CD4-positive, alpha-beta T cell (primary cell): ENCODE measurements at regions not wholly inside any gene's neighbourhood (a gene's known extent, or its start where the extent isn't known, plus 50 kb on each side); places are given as distances from the start of the nearest gene placed in this dataset.
A peak's percentile ranks its signal among the peaks of the same experiment; 100 is the strongest.
"Not testable (repeated sequence)": the region's sequence is repeated elsewhere in the genome, so short reads cannot be mapped to it uniquely, and the experiment has no call there.

Experiments used
- ATAC-seq: fragments of 200-7000 bp; cut with Tn5 transposase; one replicate; pipeline ENCODE4 v1.10.0; 2022; ENCODE audit warnings: mild to moderate bottlenecking; ENCODE audit not compliant: poor library complexity
- CTCF ChIA-PET: fragments of 350-600 bp; sonication (Branson Sonifier 250); formaldehyde crosslinking; loops from one replicate; lab custom pipeline; 2021; ENCODE audit warnings: antibody characterized with exemption, inconsistent platforms; lab: Charles Lee
- POLR2A ChIA-PET: fragments of 350-600 bp; sonication (Branson Sonifier 250); formaldehyde crosslinking; loops from one replicate; lab custom pipeline; 2021; ENCODE audit warnings: antibody characterized with exemption, inconsistent platforms; lab: Charles Lee
- DNase-seq, 14 experiments: peaks; one replicate each; pipeline ENCODE4 v3.0.0-alpha.2; 2013 to 2020; ENCODE audit warnings: mixed read lengths in 2 of 14
- H3K27ac ChIP-seq, 2 donors: one replicate each; pipeline versions ENCODE4 v1.5.1 to v1.7.0; 2013; ENCODE audit warnings: low read length in 2 of 2, low read depth in 1 of 2, mild to moderate bottlenecking in 1 of 2
- H3K27me3 ChIP-seq, 2 experiments: 1 replicate in 1 of 2; 2 replicates in 1 of 2; pipeline versions ENCODE4 v1.6.1 to v1.7.0; 2013; ENCODE audit warnings: low read length in 2 of 2, control low read depth in 1 of 2, mild to moderate bottlenecking in 1 of 2, moderate library complexity in 1 of 2; ENCODE audit not compliant: insufficient read depth in 2 of 2, control insufficient read depth in 1 of 2
- H3K36me3 ChIP-seq: one replicate; pipeline ENCODE4 v1.6.1; 2013; ENCODE audit warnings: low read length, control low read depth; ENCODE audit not compliant: insufficient read depth
- H3K4me1 ChIP-seq: one replicate; pipeline ENCODE4 v1.6.1; 2013; ENCODE audit warnings: low read length, control low read depth; ENCODE audit not compliant: insufficient read depth
- H3K4me3 ChIP-seq: one replicate; pipeline ENCODE4 v1.5.1; 2013; ENCODE audit warnings: mild to moderate bottlenecking, low read length, moderate library complexity
- H3K9me3 ChIP-seq, 2 experiments: 1 replicate in 1 of 2; 2 replicates in 1 of 2; pipeline versions ENCODE4 v1.6.1 to v1.7.0; 2013; ENCODE audit warnings: low read length in 2 of 2, mild to moderate bottlenecking in 2 of 2, control low read depth in 1 of 2, moderate library complexity in 1 of 2; ENCODE audit not compliant: control insufficient read depth in 1 of 2, insufficient read depth in 1 of 2
- H3K27ac Mint-ChIP-seq: one replicate; pipeline ENCODE4 v1.8.0; 2020; ENCODE audit warnings: mixed read lengths
- H3K27me3 Mint-ChIP-seq: one replicate; pipeline ENCODE4 v1.8.0; 2021; ENCODE audit warnings: mixed read lengths
- H3K36me3 Mint-ChIP-seq: one replicate; pipeline ENCODE4 v1.8.0; 2021; ENCODE audit warnings: low read depth, mixed read lengths
- H3K4me1 Mint-ChIP-seq: one replicate; pipeline ENCODE4 v1.8.0; 2021; ENCODE audit warnings: low read depth, mixed read lengths
- H3K4me3 Mint-ChIP-seq: one replicate; pipeline ENCODE4 v1.8.0; 2020; ENCODE audit warnings: mild to moderate bottlenecking, mixed read lengths
- H3K9me3 Mint-ChIP-seq: one replicate; pipeline ENCODE4 v1.8.0; 2020; ENCODE audit warnings: mixed read lengths
- CTCF ChIP-seq: fragments of 200-600 bp; IDR thresholded peaks from one replicate; pipeline ENCODE4 v1.8.0; 2022; ENCODE audit warnings: antibody characterized with exemption, mild to moderate bottlenecking
- intact Hi-C, 2 experiments: fragments of 100-400 bp; cut with DNase I in 1 of 2; cut with micrococcal nuclease in 1 of 2; formaldehyde crosslinking; loops; one replicate each; pipeline versions ENCODE4 v1.15.1 to v1.9.0; 2023 to 2025; cut with DNase I, micrococcal nuclease

GRCh38 chr9:135283671-135284070 lies 195.9 kb upstream of the PPP1R26 start:
- no peaks in the 10 kb centered on the region for H3K9me3 Mint-ChIP-seq
- H3K4me1 Mint-ChIP-seq: no peaks in the 10 kb centered on the region
- Histone ChIP-seq H3K9me3 (peaks cover 0 to 30% of the 10 kb centered on the region in 2 experiments), H3K36me3 (no peaks in the 10 kb centered on the region), H3K27ac (no peak overlapping the region), H3K27me3 (peaks cover 0 to 4% of the 10 kb centered on the region in 2 experiments), H3K4me3 (no peak overlapping the region), H3K4me1 (no peaks in the 10 kb centered on the region)
- DNase-seq: no peak
- H3K27me3 Mint-ChIP-seq: no peaks in the 10 kb centered on the region
- peak overlapping the region; percentile 42 for H3K4me3 Mint-ChIP-seq
- H3K36me3 Mint-ChIP-seq: no peaks in the 10 kb centered on the region
- POLR2A ChIA-PET: no interaction called here
- intact Hi-C loops: no loop called here
- CTCF ChIA-PET: no interaction called here
- peak; percentile 52 for ATAC-seq
- H3K27ac Mint-ChIP-seq: no peak overlapping the region
- TF ChIP-seq CTCF: no peak

- Mint-ChIP-seq H3K27me3 (no peaks in the 10 kb centered on the region), H3K4me3 (no peak overlapping the region), H3K27ac (no peak overlapping the region), H3K9me3 (no peaks in the 10 kb centered on the region), H3K4me1 (no peaks in the 10 kb centered on the region), H3K36me3 (no peaks in the 10 kb centered on the region)
- Histone ChIP-seq H3K4me1 (no peaks in the 10 kb centered on the region), H3K4me3 (no peak overlapping the region), H3K27me3 (peaks cover 0 to 4% of the 10 kb centered on the region in 2 experiments), H3K27ac (no peak overlapping the region), H3K36me3 (no peaks in the 10 kb centered on the region), H3K9me3 (peaks cover 0 to 30% of the 10 kb centered on the region in 2 experiments)
- no peak for TF ChIP-seq CTCF
- POLR2A ChIA-PET: no interaction called here
- ATAC-seq: no peak
- DNase-seq: no peak
- CTCF ChIA-PET: no interaction called here
- intact Hi-C loops: no loop called here
These were observed 195.0 kb upstream of the PPP1R26 start for GRCh38 chr9:135284386-135285134.

- peaks cover 0 to 30% of the 10 kb centered on the region in 2 experiments for H3K9me3 ChIP-seq
- H3K4me3 Mint-ChIP-seq, H3K9me3 Mint-ChIP-seq, H3K36me3 Mint-ChIP-seq, H3K27me3 ChIP-seq, H3K27me3 Mint-ChIP-seq, H3K4me1 Mint-ChIP-seq, DNase-seq, H3K27ac ChIP-seq, H3K27ac Mint-ChIP-seq, H3K4me1 ChIP-seq, H3K4me3 ChIP-seq, ATAC-seq, intact Hi-C loops, CTCF ChIA-PET, POLR2A ChIA-PET, H3K36me3 ChIP-seq: not testable (repeated sequence)
These were observed 193.2 kb upstream of the PPP1R26 start for GRCh38 chr9:135286187-135286925.
